HG03378 (cell line): ENCODE measurements at regions not wholly inside any gene's neighbourhood (a gene's known extent, or its start where the extent isn't known, plus 50 kb on each side); places are given as distances from the start of the nearest gene placed in this dataset.
"Not testable (repeated sequence)": the region's sequence is repeated elsewhere in the genome, so short reads cannot be mapped to it uniquely, and the experiment has no call there.

Experiments
- ATAC-seq: cut with Tn5 transposase; IDR thresholded peaks from one replicate; pipeline ENCODE4 v1.9.1; 2021; ENCODE audit warnings: mild to moderate bottlenecking, moderate library complexity; ENCODE audit not compliant: unreplicated experiment

- no peak for ATAC-seq
Measured at GRCh38 chr2:149686136-149687051, 98.8 kb upstream of the MMADHC start.

GRCh38 chr2:149685401-149685800, 97.8 kb upstream of the MMADHC start:
- not testable (repeated sequence) for ATAC-seq

- no peak for ATAC-seq
Measured at GRCh38 chr2:149679286-149679685, 91.7 kb upstream of the MMADHC start.

- no peak for ATAC-seq
Measured at GRCh38 chr2:149677416-149677815, 89.8 kb upstream of the MMADHC start.

GRCh38 chr2:149670086-149670485, 82.5 kb upstream of the MMADHC start:
- ATAC-seq: no peak

- ATAC-seq: no peak
Measured at GRCh38 chr2:149666809-149667320, 79.3 kb upstream of the MMADHC start.

- ATAC-seq: no peak
Measured at GRCh38 chr2:149664896-149665295, 77.3 kb upstream of the MMADHC start.

- no peak for ATAC-seq
Measured at GRCh38 chr2:149662556-149662955, 75.0 kb upstream of the MMADHC start.

GRCh38 chr2:149661844-149662243, 74.3 kb upstream of the MMADHC start:
- ATAC-seq: no peak

- no peak for ATAC-seq
Measured at GRCh38 chr2:149658553-149658952, 71.0 kb upstream of the MMADHC start.

GRCh38 chr2:149657401-149658040, 69.9 kb upstream of the MMADHC start:
- no peak for ATAC-seq

GRCh38 chr2:149656996-149657395, 69.4 kb upstream of the MMADHC start:
- ATAC-seq: no peak

- ATAC-seq: no peak
Measured at GRCh38 chr2:149653831-149654445, 66.4 kb upstream of the MMADHC start.

- no peak for ATAC-seq
Measured at GRCh38 chr2:149652926-149653325, 65.4 kb upstream of the MMADHC start.

- ATAC-seq: no peak
Measured at GRCh38 chr2:149652526-149652925, 65.0 kb upstream of the MMADHC start.

- no peak for ATAC-seq
Measured at GRCh38 chr2:149651229-149651628, 63.7 kb upstream of the MMADHC start.

GRCh38 chr2:149650006-149650405, 62.4 kb upstream of the MMADHC start:
- ATAC-seq: no peak

GRCh38 chr2:149648282-149649030, 60.9 kb upstream of the MMADHC start:
- ATAC-seq: no peak

GRCh38 chr2:149645391-149645790, 57.8 kb upstream of the MMADHC start:
- ATAC-seq: no peak
